HEK293T (cell line): ENCODE measurements at regions not wholly inside any gene's neighbourhood (a gene's known extent, or its start where the extent isn't known, plus 50 kb on each side); places are given as distances from the start of the nearest gene placed in this dataset.

ENCODE experiments used
- CTCF ChIA-PET: fragments of 350-600 bp; formaldehyde crosslinking; extraction: SDS; loops from one replicate; lab custom pipeline; 2021; ENCODE audit warnings: antibody characterized with exemption, inconsistent platforms; lab: Yijun Ruan, JAX
- POLR2A ChIA-PET: fragments of 350-600 bp; formaldehyde crosslinking; extraction: SDS; loops from one replicate; lab custom pipeline; 2020; ENCODE audit warnings: antibody characterized with exemption, inconsistent platforms; lab: Yijun Ruan, JAX
- DNase-seq: peaks from one replicate; pipeline ENCODE4 v3.0.0; 2012; ENCODE audit warnings: mixed read lengths; ENCODE audit errors: extremely low spot score
- ARNT ChIP-seq: fragments of 450-650 bp; IDR thresholded peaks from 2 replicates; pipeline ENCODE4 v1.6.1; 2017; ENCODE audit warnings: mild to moderate bottlenecking
- BHLHE40 ChIP-seq: fragments of 450-650 bp; IDR thresholded peaks from 2 replicates; pipeline ENCODE4 v1.6.1; 2016; ENCODE audit warnings: mild to moderate bottlenecking, moderate library complexity, borderline replicate concordance
- CTBP1 ChIP-seq: fragments of 450-650 bp; IDR thresholded peaks from 2 replicates; pipeline ENCODE4 v1.6.1; 2016; ENCODE audit warnings: borderline replicate concordance
- ELF4 ChIP-seq: fragments of 450-650 bp; IDR thresholded peaks from 2 replicates; pipeline ENCODE4 v1.6.1; 2017; ENCODE audit warnings: antibody characterized with exemption
- FOXA1 ChIP-seq: fragments of 450-650 bp; IDR thresholded peaks from 2 replicates; pipeline ENCODE4 v1.6.1; 2016; ENCODE audit warnings: mild to moderate bottlenecking
- FOXK2 ChIP-seq: fragments of 450-650 bp; IDR thresholded peaks from 2 replicates; pipeline ENCODE4 v1.6.1; 2016; ENCODE audit warnings: mild to moderate bottlenecking
- FOXM1 ChIP-seq: fragments of 450-650 bp; IDR thresholded peaks from 2 replicates; pipeline ENCODE4 v1.6.1; 2017; ENCODE audit warnings: mild to moderate bottlenecking, borderline replicate concordance
- HDGF ChIP-seq: fragments of 450-650 bp; IDR thresholded peaks from 2 replicates; pipeline ENCODE4 v1.6.1; 2017; ENCODE audit warnings: antibody characterized with exemption, borderline replicate concordance
- L3MBTL2 ChIP-seq: fragments of 450-650 bp; conservative IDR thresholded peaks from 2 replicates; pipeline ENCODE4 v1.6.1; 2016; ENCODE audit warnings: mild to moderate bottlenecking
- LEF1 ChIP-seq: fragments of 450-650 bp; IDR thresholded peaks from 2 replicates; pipeline ENCODE4 v1.6.1; 2017; ENCODE audit warnings: mild to moderate bottlenecking, borderline replicate concordance
- NFRKB ChIP-seq: fragments of 450-650 bp; IDR thresholded peaks from 2 replicates; pipeline ENCODE4 v1.6.1; 2016; ENCODE audit warnings: mild to moderate bottlenecking, moderate library complexity
- PKNOX1 ChIP-seq: fragments of 450-650 bp; IDR thresholded peaks from 2 replicates; pipeline ENCODE4 v1.6.1; 2016
- SP1 ChIP-seq: fragments of 450-650 bp; IDR thresholded peaks from 2 replicates; pipeline ENCODE4 v1.6.1; 2017
- SUZ12 ChIP-seq: fragments of 450-650 bp; IDR thresholded peaks from 2 replicates; pipeline ENCODE4 v1.6.1; 2016; ENCODE audit warnings: mild to moderate bottlenecking
- TARDBP ChIP-seq: fragments of 450-650 bp; IDR thresholded peaks from 2 replicates; pipeline ENCODE4 v1.6.1; 2016
- ZNF384 ChIP-seq: fragments of 450-650 bp; IDR thresholded peaks from 2 replicates; pipeline ENCODE4 v1.6.1; 2016

- ChIA-PET CTCF (no interaction called here), POLR2A (no interaction called here)
- TF ChIP-seq BHLHE40 (no peak), HDGF (no peak), FOXK2 (no peak), CTBP1 (no peak), TARDBP (no peak), NFRKB (no peak)
- DNase-seq: no peak
These were observed 127.3 kb downstream of the SYF2 start for GRCh38 chr1:25104932-25105561.

GRCh38 chr1:25103164-25103795 is 129.0 kb downstream of the SYF2 start:
- no peak for TF ChIP-seq L3MBTL2
- TF ChIP-seq FOXA1: no peak
- no peak for TF ChIP-seq PKNOX1
- TF ChIP-seq NFRKB: no peak
- TF ChIP-seq ELF4: no peak
- TF ChIP-seq ZNF384: no peak
- TF ChIP-seq LEF1: no peak
- TF ChIP-seq ARNT: no peak
- no peak for TF ChIP-seq TARDBP
- no peak for TF ChIP-seq HDGF
- TF ChIP-seq FOXM1: no peak
- TF ChIP-seq FOXK2: no peak
- DNase-seq: no peak
- ChIA-PET POLR2A (no interaction called here), CTCF (no interaction called here)

GRCh38 chr1:25100151-25100833 is 132.0 kb downstream of the SYF2 start:
- no peak for TF ChIP-seq ARNT
- no peak for TF ChIP-seq PKNOX1
- ChIA-PET POLR2A (no interaction called here), CTCF (interaction anchor here (1.7 to 2.2 kb wide), 3 partner anchors 14 to 251 kb away, joined by 5 to 10 read pairs (median 5); no protein-coding TSS in a partner anchor)
- DNase-seq: no peak

- no peak for TF ChIP-seq LEF1
- no peak for TF ChIP-seq L3MBTL2
- ChIA-PET POLR2A (no interaction called here), CTCF (interaction anchor here (0.6 to 1.8 kb wide), 5 partner anchors 9 to 167 kb away, joined by 3 to 5 read pairs (median 3); no protein-coding TSS in a partner anchor)
- no peak for DNase-seq
These were observed 132.9 kb downstream of the SYF2 start for GRCh38 chr1:25099343-25099951.

- POLR2A ChIA-PET: no interaction called here
- TF ChIP-seq ARNT: no peak
- no peak for TF ChIP-seq FOXK2
- no peak for TF ChIP-seq SP1
- TF ChIP-seq LEF1: no peak
- no peak for TF ChIP-seq ELF4
- TF ChIP-seq SUZ12: no peak
- no peak for TF ChIP-seq FOXA1
- TF ChIP-seq CTBP1: no peak
- no peak for TF ChIP-seq L3MBTL2
- no peak for TF ChIP-seq PKNOX1
- TF ChIP-seq FOXM1: no peak
- TF ChIP-seq BHLHE40: no peak
- TF ChIP-seq TARDBP: no peak
- TF ChIP-seq HDGF: no peak
- TF ChIP-seq NFRKB: no peak
- no peak for TF ChIP-seq ZNF384
- CTCF ChIA-PET: interaction anchor here (1.1 to 1.2 kb wide), 3 partner anchors 9 to 166 kb away, joined by 3 to 5 read pairs (median 3); no protein-coding TSS in a partner anchor
- DNase-seq: no peak
These were observed 133.6 kb downstream of the SYF2 start for GRCh38 chr1:25098717-25099116.

GRCh38 chr1:25096307-25097150 is 135.8 kb downstream of the SYF2 start:
- ChIA-PET CTCF (no interaction called here), POLR2A (no interaction called here)
- no peak for TF ChIP-seq ELF4
- DNase-seq: no peak
